A549 (cell line): ENCODE measurements at regions not wholly inside any gene's neighbourhood (a gene's known extent, or its start where the extent isn't known, plus 50 kb on each side); places are given as distances from the start of the nearest gene placed in this dataset.

ENCODE experiments used
- CEBPB ChIP-seq, 2 experiments: fragments of >200 bp in 1 of 2; sonication (Bioruptor Twin) in 1 of 2; formaldehyde crosslinking in 1 of 2; IDR thresholded peaks; 2 replicates each; pipeline ENCODE4 v1.6.1; 2012 to 2016
- CTCF ChIP-seq: fragments of >200 bp; sonication (Bioruptor Twin); formaldehyde crosslinking; IDR thresholded peaks from 3 replicates; pipeline ENCODE4 v1.5.1; 2016
- EP300 ChIP-seq, 2 experiments: fragments of >200 bp; sonication (Bioruptor Twin); formaldehyde crosslinking; IDR thresholded peaks; 2 replicates in 1 of 2; 3 replicates in 1 of 2; pipeline ENCODE4 v1.6.1; 2016 to 2017
- ESRRA ChIP-seq: fragments of 150-350 bp; IDR thresholded peaks from 2 replicates; pipeline ENCODE4 v1.6.1; 2014; ENCODE audit warnings: mild to moderate bottlenecking, low read length, borderline replicate concordance
- FOSL2 ChIP-seq, 2 experiments: fragments of 450-650 bp in 1 of 2; fragments of >200 bp in 1 of 2; sonication (Bioruptor Twin) in 1 of 2; formaldehyde crosslinking; IDR thresholded peaks; 2 replicates each; pipeline versions ENCODE4 v1.5.0 to v1.6.1; 2016 to 2020; ENCODE audit warnings: mild to moderate bottlenecking in 1 of 2, moderate library complexity in 1 of 2
- KDM1A ChIP-seq: fragments of 200-600 bp; sonication (generic); IDR thresholded peaks from 2 replicates; pipeline ENCODE4 v1.6.1; 2016; ENCODE audit warnings: low read depth, mild to moderate bottlenecking
- NPAS2 ChIP-seq: fragments of 250-450 bp; sonication (Bioruptor Pico); IDR thresholded peaks from 2 replicates; pipeline ENCODE4 v1.8.0; 2022; ENCODE audit warnings: mild to moderate bottlenecking, moderate library complexity, borderline replicate concordance
- PHF8 ChIP-seq: fragments of 200-600 bp; sonication (generic); IDR thresholded peaks from 2 replicates; pipeline ENCODE4 v1.6.1; 2016; ENCODE audit warnings: low read depth, mild to moderate bottlenecking, antibody characterized with exemption, moderate library complexity, borderline replicate concordance
- POLR2A ChIP-seq: IDR thresholded peaks from 2 replicates; pipeline ENCODE4 v1.6.1; 2012; ENCODE audit warnings: mild to moderate bottlenecking, low read length
- REST ChIP-seq: fragments of 200-600 bp; sonication (generic); IDR thresholded peaks from 2 replicates; pipeline ENCODE4 v1.6.1; 2016; ENCODE audit warnings: antibody characterized with exemption, mild to moderate bottlenecking, moderate library complexity
- USF2 ChIP-seq: fragments of 450-650 bp; IDR thresholded peaks from 2 replicates; pipeline ENCODE4 v1.6.1; 2014; ENCODE audit warnings: antibody characterized with exemption

- TF ChIP-seq USF2, result no peak
- no peak for TF ChIP-seq NPAS2
- no peak for TF ChIP-seq CTCF
- no peak for TF ChIP-seq EP300 (IDR thresholded peaks at IDR 0.05)
- no peak for TF ChIP-seq PHF8
- TF ChIP-seq POLR2A, result no peak
- no peak for TF ChIP-seq CEBPB (IDR thresholded peaks at IDR 0.05)
- no peak for TF ChIP-seq KDM1A
- no peak for TF ChIP-seq ESRRA
- TF ChIP-seq REST, result no peak
- no peak for TF ChIP-seq FOSL2 (IDR thresholded peaks at IDR 0.05)
- TF ChIP-seq FOSL2 (CRISPR knock-in tag; IDR thresholded peaks at IDR 0.05), result no peak
Observed at GRCh38 chr5:89267788-89268187, 384.8 kb upstream of the MEF2C start.
